GM21529 (cell line): ENCODE measurements at regions not wholly inside any gene's neighbourhood (a gene's known extent, or its start where the extent isn't known, plus 50 kb on each side); places are given as distances from the start of the nearest gene placed in this dataset.
"Not testable (repeated sequence)": the region's sequence is repeated elsewhere in the genome, so short reads cannot be mapped to it uniquely, and the experiment has no call there.

Experiments used
- ATAC-seq: cut with Tn5 transposase; IDR thresholded peaks from one replicate; pipeline ENCODE4 v1.9.1; 2021; ENCODE audit not compliant: unreplicated experiment

GRCh38 chr6:26232306-26232939 is 132.6 kb upstream of the BTN3A2 start:
- ATAC-seq: no peak

DNA sequence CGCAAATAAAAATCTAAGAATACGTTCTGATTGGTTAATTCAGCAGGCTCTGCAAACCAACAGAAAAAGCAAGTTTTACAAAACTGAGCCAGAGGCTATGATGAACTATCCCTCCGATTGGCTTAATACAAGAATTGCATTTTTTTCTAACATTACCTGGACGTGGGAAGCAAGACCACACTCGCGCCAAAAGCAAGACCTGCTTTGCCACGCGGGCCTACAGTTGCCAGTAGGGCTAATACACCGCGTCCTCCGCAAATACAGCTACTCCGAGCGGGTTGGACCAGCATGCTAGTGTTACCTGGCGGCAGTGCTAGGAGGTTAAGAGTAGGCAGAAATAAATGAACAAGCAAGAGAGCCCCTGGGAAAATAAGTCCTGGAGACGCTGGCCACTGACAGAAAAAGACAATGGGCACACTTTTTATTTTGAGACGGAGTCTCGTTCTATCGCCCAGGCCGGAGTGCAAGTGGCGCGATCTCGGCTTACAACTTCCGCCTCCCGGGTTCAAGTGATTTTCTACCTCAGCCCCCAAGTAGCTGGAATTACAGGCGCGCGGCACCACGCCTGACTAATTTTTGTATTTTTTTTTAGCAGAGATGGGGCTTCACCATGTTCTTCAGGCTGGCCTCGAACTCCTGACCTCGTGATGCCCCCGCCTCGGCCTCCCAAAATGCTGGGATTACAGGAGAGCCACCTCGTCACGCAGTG is 131.9 kb upstream of the BTN3A2 start:
- ATAC-seq: peak; percentile 16

DNA sequence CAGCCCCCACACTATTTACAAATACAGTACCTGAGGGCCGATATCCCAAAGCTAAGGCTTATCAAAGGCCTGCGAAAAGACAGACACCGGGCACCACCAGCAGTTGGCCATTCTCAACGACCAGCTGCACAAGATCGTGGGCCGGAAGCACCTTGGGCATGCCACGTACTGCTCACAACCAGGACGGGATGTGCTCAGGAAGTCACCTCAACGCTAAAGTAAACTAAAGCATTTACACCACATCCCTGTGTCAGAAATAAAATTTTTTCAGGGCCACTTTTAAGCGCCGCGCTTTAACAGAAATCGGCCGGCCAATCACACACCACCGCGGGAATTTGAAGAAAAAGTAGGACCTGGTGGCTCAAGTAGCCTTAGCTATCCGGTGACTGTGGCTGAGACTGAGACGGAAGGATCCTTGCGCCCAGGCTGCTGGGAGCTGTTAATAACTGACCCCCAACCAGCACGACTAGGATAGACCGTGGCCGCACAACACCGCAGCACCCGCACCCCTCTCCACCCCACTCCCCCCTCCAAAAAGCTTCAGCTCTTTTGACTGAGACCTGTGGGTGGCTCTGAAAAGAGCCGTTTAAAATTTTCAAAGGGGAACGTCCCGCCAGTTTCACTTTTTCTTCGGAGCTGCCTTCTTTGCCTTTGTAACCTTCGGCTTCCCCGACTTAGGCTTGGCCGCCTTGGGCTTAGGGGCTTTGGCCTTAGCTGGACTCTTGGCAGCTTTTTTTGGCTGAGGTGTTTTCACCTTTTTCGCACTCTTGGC is 131.2 kb upstream of the BTN3A2 start:
- peak; percentile 47 for ATAC-seq

DNA sequence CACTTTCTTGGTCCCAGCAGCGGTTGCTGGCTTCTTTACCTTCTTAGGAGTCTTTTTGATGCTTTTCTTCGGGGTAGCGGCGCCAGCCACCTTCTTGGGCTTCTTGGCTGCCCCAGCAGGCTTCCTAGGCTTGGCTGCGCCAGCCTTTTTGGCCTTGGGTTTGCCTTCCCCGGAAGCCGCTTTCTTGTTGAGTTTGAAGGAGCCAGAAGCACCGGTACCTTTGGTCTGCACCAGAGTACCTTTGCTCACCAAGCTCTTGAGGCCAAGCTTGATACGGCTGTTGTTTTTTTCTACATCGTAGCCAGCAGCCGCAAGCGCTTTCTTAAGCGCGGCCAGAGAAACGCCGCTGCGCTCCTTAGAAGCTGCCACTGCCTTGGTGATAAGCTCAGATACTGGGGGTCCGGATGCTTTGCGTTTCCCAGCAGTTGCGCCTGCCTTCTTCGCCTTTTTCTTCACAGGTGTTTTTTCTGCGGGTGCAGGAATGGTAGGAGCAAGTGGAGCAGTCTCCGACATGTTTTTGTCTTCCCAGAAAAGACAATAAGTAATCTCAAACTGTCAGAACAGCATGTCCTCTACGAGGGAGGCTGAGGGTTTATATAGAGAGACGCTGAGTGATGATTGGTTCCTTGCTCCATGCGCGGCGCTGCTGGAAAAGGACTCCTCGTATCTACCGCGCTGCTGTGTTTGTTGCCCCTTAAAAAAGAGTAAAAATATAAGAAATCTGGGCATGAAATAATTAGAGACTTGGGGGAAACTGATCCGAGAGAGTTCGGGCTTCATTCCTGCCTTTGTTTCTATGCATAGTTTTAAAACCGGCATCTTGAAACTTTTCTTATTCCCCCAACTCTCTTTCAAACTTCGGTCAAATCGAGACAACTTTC is 130.3 kb upstream of the BTN3A2 start:
- ATAC-seq: peak; percentile 52

DNA sequence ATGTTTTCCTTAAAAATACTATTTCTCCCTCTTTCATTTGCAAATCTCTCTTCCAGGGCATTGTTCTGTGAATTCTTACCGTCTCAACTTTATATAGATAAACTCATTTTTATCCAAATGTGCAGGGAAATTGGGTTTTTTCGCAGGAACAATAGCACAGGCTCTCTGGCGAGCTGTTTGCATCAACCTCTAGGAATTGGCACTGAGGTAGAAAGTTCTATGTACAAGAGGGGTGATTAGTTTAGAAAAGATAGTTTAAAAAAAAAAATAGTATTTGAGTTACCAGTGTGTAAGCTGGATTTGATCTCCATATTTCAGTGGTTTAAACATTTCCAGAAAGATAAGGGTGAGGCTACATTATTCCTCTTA is 129.7 kb upstream of the BTN3A2 start:
- no peak for ATAC-seq

GRCh38 chr6:26239415-26239814 is 125.6 kb upstream of the BTN3A2 start:
- ATAC-seq: not testable (repeated sequence)

DNA sequence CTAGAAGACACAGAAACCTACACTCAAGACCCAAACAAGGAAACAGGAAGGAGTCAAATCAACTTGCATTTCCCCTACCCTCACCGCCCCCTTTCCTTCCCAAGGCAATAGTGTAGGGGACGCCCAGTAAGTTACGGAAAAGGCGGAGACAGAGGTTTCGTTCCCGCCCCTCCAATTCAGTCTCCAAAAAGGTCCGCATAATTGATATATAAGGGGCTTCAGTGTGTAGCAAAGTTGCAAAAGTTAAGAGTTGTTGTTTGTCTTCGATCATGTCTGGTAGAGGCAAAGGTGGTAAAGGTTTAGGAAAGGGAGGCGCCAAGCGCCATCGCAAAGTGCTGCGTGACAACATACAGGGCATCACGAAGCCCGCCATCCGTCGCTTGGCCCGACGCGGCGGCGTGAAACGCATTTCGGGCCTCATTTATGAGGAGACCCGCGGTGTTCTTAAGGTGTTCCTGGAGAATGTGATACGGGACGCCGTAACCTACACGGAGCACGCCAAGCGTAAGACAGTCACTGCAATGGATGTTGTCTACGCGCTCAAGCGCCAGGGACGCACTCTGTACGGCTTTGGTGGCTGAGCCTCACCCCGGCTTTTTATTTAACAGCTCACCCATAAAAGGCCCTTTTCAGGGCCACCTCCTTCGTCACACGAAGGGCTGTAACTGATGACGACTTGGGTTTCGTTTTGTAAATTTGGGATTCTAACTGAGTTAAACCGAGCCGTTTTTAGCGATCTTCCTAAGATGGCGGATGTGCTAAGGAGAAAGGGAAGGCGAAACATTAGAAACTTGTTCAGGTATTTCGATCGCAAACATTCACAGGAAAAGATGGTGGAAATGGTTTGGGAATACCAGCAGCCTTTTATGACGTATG is 124.6 kb upstream of the BTN3A2 start:
- peak; percentile 62 for ATAC-seq

- ATAC-seq: peak; percentile 13
Measured at GRCh38 chr6:26241033-26241895, 123.7 kb upstream of the BTN3A2 start.

DNA sequence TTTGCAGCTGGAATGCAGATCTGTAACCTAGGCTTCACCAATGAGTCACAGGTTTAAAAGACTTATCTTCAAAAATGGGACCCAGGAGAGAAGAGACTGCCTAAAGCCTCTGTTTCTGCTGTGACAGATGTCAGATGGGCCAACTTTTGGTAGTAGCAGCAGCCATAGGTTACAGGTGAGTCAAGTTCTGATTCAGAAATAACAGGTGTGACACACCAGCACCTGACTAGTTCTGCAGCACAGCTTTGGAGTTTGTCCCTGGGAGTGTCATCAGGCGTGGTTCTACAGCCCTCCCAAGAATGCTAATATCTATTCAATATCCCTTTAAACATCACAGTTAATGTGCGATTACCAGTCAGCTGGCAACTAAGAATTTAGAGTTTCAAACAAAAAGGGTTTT is 121.9 kb upstream of the BTN3A2 start:
- ATAC-seq: no peak

- ATAC-seq: no peak
Measured at GRCh38 chr6:26243752-26244151, 121.2 kb upstream of the BTN3A2 start.

- no peak for ATAC-seq
Measured at GRCh38 chr6:26246058-26246457, 118.9 kb upstream of the BTN3A2 start.

GRCh38 chr6:26246553-26246952 is 118.4 kb upstream of the BTN3A2 start:
- ATAC-seq: no peak

DNA sequence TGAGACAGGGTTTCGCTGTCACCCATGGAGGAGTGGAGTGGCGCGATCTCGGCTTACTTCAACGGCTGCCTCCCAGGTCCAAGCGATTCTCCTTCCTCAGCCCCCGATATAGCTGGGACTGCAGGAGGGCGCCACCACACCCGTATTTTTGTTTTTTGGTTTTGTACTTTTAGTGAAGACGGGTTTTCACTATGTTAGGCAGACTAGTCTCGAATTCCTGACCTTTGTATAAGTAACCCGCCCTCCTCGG is 115.4 kb upstream of the BTN3A2 start:
- peak; percentile 16 for ATAC-seq

DNA sequence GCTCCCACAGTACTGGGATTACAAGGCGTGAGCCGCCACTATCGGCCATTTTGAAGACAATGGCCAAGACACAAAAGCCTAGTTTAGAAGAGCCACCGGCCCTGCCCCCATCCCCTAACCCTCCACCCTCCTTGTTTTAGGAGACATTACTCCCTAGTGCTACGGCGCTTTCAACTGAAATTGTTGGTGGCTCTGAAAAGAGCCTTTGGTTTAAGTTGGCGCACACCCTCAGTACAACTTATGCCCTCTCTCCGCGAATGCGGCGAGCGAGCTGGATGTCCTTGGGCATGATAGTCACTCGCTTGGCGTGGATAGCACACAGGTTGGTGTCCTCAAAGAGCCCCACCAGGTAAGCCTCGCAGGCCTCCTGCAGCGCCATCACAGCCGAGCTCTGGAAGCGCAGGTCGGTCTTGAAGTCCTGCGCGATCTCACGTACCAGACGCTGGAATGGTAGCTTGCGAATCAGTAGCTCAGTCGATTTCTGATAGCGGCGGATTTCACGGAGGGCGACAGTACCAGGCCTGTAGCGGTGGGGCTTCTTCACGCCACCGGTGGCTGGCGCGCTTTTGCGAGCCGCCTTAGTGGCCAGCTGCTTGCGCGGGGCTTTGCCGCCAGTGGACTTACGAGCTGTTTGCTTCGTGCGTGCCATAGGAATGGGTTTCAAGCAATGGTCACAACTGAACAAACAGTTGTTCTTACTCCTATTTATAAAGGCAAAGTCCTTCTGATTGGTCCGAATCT is 114.9 kb upstream of the BTN3A2 start:
- ATAC-seq: peak; percentile 39

DNA sequence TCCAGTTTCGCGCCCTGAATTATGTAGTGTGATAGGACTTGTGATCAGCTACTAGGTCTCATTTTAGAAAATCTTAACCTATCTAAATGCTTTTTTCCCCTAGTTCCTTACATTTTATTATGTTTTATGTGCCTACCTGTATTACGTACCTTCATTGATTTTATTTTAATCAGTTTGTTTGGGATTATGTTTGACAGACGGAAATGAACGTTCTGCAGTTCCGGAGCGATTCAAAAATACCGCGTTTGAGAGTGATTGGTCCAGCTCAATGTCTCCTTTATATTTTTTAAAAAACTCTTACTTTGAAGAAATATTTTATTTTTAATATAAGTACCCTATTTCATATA is 114.3 kb upstream of the BTN3A2 start:
- no peak for ATAC-seq

DNA sequence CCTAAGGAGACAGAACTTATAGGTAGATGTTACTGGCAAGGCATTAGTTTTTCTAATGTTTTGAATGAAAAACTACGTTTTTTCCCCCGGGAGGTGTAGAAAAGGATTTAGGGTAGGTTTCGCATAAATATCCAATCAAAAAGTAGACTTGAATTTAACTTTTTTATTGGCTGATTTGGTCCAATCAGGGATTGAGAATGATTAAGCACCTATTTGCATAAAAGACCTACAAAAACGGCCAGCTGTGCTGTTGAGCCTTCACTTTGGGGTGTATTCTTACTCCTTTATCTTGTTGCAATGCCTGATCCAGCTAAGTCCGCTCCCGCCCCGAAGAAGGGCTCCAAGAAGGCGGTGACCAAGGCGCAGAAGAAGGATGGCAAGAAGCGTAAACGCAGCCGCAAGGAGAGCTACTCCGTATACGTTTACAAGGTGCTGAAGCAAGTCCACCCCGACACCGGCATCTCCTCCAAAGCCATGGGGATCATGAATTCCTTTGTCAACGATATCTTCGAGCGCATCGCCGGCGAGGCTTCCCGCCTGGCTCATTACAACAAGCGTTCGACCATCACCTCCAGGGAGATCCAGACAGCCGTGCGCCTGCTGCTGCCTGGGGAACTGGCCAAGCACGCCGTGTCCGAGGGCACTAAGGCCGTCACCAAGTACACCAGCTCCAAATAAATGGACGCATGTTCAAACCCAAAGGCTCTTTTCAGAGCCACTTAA is 113.5 kb upstream of the BTN3A2 start:
- ATAC-seq: peak; percentile 54

DNA sequence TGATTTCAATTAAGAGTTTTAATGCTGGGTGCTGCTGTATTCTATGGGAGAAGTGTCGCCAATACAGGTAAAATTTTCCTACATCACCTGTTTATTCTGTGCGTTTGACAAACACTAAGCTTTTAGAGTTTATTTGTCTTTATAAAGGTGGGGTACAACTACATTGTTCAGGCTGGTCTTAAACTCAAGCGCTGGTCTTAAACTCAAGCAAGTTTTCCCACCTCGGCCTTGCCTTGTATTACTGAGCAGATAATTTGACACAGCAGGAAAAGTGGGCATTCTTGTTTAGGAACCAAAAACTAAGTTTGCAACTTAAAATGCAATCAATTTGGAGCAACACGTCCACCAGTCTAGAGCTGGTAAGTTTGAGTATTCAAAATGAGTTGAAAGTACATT is 112.9 kb upstream of the BTN3A2 start:
- ATAC-seq: no peak

- ATAC-seq: no peak
Measured at GRCh38 chr6:26254724-26255123, 110.3 kb upstream of the BTN3A2 start.
